GM12892 (cell line): ENCODE measurements at regions not wholly inside any gene's neighbourhood (a gene's known extent, or its start where the extent isn't known, plus 50 kb on each side); places are given as distances from the start of the nearest gene placed in this dataset.
A peak's percentile ranks its signal among the peaks of the same experiment; 100 is the strongest.
"Not testable (repeated sequence)": the region's sequence is repeated elsewhere in the genome, so short reads cannot be mapped to it uniquely, and the experiment has no call there.

Experiments
- DNase-seq: peaks from one replicate; pipeline ENCODE4 v3.0.0; 2011; ENCODE audit not compliant: insufficient read length
- FAIRE-seq: peaks from 2 replicates; lab custom pipeline; 2011; peaks lifted over from hg19 to GRCh38; lab: Jason Lieb, UNC
- POLR2A ChIP-seq: IDR thresholded peaks from 2 replicates; pipeline ENCODE4 v1.6.1; 2011; ENCODE audit warnings: low read depth, low read length, control low read depth
- POLR2AphosphoS5 ChIP-seq: IDR thresholded peaks from 2 replicates; pipeline ENCODE4 v1.6.1; 2011; ENCODE audit warnings: low read depth, low read length, control low read depth
- TAF1 ChIP-seq: IDR thresholded peaks from 2 replicates; pipeline ENCODE4 v1.6.1; 2011; ENCODE audit warnings: low read depth, mild to moderate bottlenecking, control low read depth, low read length, borderline replicate concordance

GRCh38 chr5:143606043-143606752 is 202.7 kb upstream of the NR3C1 start:
- DNase-seq (no peak), FAIRE-seq (peak; percentile 95)
- TF ChIP-seq POLR2A (no peak), POLR2AphosphoS5 (0 out of 2 replicates have a peak, but pooled peaks have one; percentile 33)

DNA sequence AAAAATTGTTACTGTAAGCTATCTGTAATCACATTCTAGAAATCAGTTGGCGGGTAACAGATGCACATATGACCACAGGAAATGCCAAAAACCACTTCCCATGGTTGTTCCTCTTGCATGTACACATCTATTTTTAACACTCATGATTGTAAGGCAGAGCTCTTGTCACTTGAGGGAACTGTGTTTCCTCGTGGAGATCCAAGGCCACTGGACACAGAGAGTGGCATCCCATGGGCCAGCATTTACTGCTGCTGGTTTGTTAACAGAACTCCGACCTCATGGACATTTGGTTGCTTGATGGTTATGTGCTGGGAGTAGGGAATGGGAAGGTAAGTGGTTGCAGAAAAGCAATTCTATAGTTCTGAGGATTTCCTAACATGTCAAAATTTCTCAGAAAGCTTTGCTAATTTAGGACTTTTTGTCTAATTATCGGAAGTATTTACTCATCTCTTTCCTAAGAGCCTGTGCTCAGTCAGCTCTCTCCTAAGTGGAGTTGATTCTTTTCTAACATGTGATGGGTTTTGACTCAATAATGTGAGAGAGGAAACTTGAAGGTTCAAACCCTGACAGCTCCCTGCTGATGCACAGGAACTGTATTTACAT is 202.0 kb upstream of the NR3C1 start:
- FAIRE-seq (peak; percentile 86), DNase-seq (no peak)
- TF ChIP-seq POLR2A (no peak), TAF1 (no peak), POLR2AphosphoS5 (no peak)

GRCh38 chr5:143601917-143602333 is 198.4 kb upstream of the NR3C1 start:
- DNase-seq (no peak), FAIRE-seq (no peak)
- TF ChIP-seq POLR2AphosphoS5 = no peak
- no peak for TF ChIP-seq POLR2A
- TF ChIP-seq TAF1 = no peak

DNA sequence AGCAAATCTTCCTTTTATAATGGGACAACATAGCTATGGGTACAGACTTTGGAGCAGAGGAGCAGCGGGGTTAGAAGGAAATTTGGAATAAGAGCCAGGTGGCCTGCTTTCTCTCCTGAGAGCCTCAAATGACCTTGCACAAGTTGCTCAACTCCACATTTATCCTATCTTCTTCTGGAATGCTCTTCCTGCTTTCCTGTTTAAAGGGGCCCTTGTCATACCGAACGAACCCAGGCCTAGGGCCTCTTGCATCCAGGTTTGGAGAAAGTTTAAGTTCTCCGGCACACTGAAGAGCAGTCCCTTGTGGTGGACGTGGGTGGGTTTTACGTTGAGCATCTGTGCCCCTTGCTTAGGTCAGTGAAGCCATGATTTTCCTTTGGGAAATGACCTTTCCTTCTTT is 197.9 kb upstream of the NR3C1 start:
- no peak for TF ChIP-seq POLR2A
- TF ChIP-seq POLR2AphosphoS5 = no peak
- no peak for TF ChIP-seq TAF1
- no peak for FAIRE-seq
- DNase-seq = no peak

DNA sequence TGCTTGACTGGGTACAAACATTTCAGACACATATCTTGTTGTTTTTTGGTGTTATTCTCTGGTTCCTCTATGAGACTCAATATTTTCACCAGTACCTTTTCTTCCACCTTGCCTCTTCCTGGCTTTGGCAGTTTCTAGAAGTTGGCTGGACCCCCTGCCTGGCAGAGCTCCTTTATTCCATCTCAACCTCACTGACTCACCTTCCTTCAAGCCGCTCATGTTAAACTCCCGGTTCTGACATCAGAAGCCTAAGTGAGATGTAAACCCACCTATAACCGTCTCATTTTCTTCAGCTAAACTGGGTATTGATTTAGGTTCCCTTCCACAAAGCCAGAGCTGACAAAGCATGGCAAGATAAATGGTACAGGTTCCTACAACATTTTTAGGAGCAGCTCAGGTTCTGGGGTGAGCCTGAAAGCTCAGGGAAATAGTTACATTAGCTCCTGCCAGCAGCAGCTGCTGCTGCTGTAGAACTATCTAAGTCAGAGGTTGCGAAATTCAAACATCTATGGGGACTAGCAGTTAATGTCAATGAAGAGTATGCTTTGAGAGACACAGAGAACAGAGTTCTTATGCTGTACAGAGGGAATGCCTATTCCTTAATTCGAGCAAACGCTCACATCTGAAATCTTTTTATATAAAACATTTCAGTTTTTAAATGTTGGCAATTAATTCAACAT is 197.1 kb upstream of the NR3C1 start:
- no peak for FAIRE-seq
- DNase-seq = no peak
- no peak for TF ChIP-seq TAF1
- TF ChIP-seq POLR2AphosphoS5 = no peak
- TF ChIP-seq POLR2A = no peak

- DNase-seq = no peak
- TF ChIP-seq POLR2A (no peak), POLR2AphosphoS5 (no peak), TAF1 (no peak)
- no peak for FAIRE-seq
These were observed 196.0 kb upstream of the NR3C1 start for GRCh38 chr5:143599474-143599873.

DNA sequence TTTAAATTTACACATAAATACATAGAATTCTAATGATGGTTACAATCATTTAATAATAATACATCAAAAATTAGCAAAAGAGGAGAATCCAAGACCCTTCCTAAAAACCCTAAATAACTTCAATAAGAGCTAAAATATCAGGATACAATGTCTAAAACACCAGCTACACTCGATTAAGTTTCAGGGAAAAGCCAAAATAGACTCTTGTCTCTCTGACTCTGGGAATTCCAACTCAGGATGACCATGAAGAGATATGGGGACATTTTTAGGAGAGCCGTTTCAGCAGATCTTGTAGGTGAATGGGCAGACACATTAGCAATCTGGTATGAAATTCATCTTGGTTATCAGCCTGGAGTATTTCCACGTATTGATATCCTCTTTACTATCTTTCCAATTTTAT is 193.3 kb upstream of the NR3C1 start:
- TF ChIP-seq POLR2AphosphoS5 = no peak
- no peak for TF ChIP-seq TAF1
- TF ChIP-seq POLR2A = no peak
- no peak for DNase-seq
- no peak for FAIRE-seq

DNA sequence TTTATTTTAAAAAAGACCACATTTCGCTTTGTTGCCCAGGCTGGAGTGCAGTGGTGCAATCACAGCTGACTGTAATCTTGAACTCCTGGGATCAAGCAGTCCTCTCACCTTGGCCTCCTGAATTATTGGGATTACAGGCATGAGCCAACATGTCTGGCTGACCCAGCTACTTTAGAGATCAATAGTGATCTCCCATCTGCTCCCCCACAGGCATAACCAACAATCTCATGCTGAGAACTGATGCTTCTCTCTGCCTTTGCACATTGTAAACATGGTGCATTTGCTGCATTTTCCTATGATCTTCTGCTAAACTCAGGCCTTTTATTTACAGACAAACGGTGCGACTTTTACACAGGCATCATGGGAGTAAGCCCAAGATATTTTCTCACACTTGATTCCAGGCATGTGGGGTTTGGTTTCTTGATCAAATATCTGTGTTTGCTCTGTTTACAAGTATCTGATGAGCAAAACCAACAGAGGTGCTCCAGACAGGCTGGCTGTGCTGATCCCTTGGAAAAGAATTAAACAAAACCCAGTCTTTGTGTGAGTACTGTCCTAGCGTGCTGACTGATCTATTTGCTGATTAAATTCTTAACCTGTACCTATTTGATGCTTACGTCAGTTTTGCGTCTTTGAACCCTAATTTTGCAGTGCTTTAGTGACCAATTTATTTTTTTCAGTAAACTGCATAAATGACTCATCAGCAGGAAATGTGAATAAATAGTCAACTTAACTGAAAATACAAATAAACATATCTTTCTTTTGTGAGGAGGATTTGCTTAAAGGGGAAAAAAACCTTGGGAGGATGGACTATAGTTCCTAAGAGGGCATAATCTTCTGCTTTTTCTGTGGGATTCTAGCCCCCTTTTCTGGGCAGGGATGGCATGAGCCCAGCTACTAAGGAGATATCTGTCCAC is 191.7 kb upstream of the NR3C1 start:
- FAIRE-seq (peak; percentile 88), DNase-seq (no peak)
- TF ChIP-seq POLR2AphosphoS5 = 0 out of 2 replicates have a peak, but pooled peaks have one; percentile 24
- TF ChIP-seq POLR2A = no peak

DNA sequence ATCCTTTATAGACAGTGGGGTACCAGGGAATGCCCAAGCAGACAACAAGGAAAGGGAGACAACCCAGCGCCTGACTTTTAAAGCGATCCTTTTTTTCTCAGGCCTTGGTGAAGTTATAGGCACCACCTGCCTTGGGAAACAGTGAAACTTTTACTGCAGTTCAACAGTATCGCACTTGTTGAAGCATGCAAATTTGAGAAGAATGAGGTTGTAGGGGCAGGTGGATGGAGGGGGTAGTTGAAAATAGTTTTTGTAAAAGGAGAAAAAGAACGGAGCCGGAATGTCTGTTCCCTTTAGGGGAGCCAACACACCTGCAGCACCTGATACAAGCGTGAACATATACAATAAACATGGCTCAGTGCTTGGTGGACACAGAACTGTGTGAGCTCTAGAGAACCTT is 190.2 kb upstream of the NR3C1 start:
- DNase-seq (no peak), FAIRE-seq (peak; percentile 91)
- TF ChIP-seq POLR2A (no peak), POLR2AphosphoS5 (no peak), TAF1 (no peak)

DNA sequence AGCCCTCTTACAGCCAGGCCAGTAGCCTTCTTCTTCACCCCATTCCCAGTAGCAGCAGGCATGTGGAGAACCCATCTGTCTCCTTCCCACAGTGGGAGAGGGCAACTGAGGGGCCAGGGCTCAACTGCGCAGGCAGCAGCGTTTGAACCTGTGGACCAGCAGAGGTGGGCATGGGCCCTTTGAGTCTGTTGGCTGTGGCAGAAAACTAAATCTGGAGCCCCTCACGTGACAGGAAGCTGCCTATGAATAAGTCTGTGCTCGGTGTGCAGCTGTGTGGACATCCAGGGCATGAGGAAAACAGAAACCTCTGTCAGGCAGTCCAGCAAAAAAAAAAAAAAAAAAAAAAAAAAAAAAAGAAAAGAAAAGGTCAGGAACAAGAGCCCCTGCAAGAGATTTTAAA is 189.2 kb upstream of the NR3C1 start:
- TF ChIP-seq POLR2AphosphoS5 (0 out of 2 replicates have a peak, but pooled peaks have one; percentile 38), POLR2A (peak; percentile 56; the same call in 1 of the 2 replicates), TAF1 (peak; percentile 53; the same call in 1 of the 2 replicates)
- no peak for FAIRE-seq

DNA sequence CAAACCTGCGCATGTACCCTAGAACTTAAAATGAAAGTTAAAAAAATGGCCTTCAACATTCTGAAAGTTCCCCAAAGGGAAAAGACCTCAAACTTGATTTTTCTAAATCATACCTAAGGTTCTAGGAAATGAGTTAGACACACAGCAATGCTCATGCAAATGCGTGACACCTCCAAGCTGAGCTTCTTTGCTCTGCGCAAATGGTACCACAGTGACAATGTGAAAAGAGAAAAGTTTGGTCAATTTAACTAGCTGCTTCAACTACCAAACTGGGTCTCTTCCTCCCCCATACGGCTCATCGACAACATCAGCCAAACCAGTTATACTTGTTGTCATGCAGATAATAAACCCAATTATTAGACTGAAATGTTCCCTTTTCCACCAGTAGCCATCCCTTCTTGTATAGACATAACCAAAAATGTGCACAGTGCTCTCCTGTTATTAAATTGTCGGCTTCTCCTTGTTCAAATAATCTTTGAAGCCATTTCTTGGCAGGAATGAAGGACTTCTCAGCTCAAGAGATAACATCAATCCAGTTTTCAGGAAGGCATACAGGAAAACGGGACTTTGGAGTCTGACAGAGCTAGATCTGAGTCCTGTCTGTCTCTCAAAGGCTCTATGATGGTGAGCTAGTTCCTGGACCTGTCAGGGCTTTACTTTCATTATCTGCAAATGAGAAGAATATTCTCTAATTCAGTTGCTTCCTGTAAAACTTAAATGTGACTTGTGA is 185.6 kb upstream of the NR3C1 start:
- no peak for DNase-seq
- TF ChIP-seq TAF1 (no peak), POLR2AphosphoS5 (no peak), POLR2A (no peak)
- no peak for FAIRE-seq

More for the DNA sequence above, 189.2 kb upstream of the NR3C1 start:
- DNase-seq = no peak

DNA sequence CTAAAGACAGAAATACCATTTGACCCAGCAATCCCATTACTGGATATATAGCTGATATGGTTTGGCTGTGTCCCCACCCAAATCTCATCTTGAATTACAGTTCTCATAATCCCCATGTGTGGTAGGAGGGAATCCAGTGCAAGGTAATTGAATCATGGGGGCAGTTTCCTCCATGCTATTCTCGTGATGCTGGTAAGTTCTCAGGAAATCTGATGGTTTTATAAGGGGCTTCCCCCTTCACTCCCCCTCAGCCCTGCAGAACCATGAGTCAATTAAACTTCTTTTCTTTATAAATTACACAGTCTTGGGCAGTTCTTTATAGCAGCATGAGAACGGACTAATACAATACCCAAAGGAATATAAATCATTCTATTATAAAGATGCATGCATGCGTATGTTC is 184.6 kb upstream of the NR3C1 start:
- not testable (repeated sequence) for DNase-seq, FAIRE-seq
